Trophoblast cell (in vitro differentiated cells and primary cell): ENCODE measurements at regions not wholly inside any gene's neighbourhood (a gene's known extent, or its start where the extent isn't known, plus 50 kb on each side); places are given as distances from the start of the nearest gene placed in this dataset.
"Not testable (repeated sequence)": the region's sequence is repeated elsewhere in the genome, so short reads cannot be mapped to it uniquely, and the experiment has no call there.

ENCODE experiments used
- DNase-seq, 2 donors: peaks; one replicate each; pipeline ENCODE4 v3.0.0-alpha.2; 2016
- H2AFZ ChIP-seq: 2 replicates; pipeline ENCODE4 v1.6.1; 2013; ENCODE audit warnings: low read length, moderate library complexity, mild to moderate bottlenecking; ENCODE audit not compliant: insufficient read depth, poor library complexity
- H2AK5ac ChIP-seq: 2 replicates; pipeline ENCODE4 v1.6.1; 2013; ENCODE audit warnings: mild to moderate bottlenecking, low read length
- H2BK120ac ChIP-seq: 2 replicates; pipeline ENCODE4 v1.6.1; 2013; ENCODE audit warnings: low read length, mild to moderate bottlenecking, moderate library complexity; ENCODE audit not compliant: insufficient read depth, poor library complexity
- H2BK12ac ChIP-seq: 2 replicates; pipeline ENCODE4 v1.6.1; 2013; ENCODE audit warnings: mild to moderate bottlenecking, low read length, moderate library complexity
- H2BK5ac ChIP-seq: 2 replicates; pipeline ENCODE4 v1.6.1; 2013; ENCODE audit warnings: low read length, low read depth, moderate library complexity, mild to moderate bottlenecking; ENCODE audit not compliant: poor library complexity
- H3K14ac ChIP-seq: 2 replicates; pipeline ENCODE4 v1.6.1; 2013; ENCODE audit warnings: mild to moderate bottlenecking, low read length
- H3K18ac ChIP-seq: 2 replicates; pipeline ENCODE4 v1.6.1; 2013; ENCODE audit warnings: mild to moderate bottlenecking, low read length
- H3K23ac ChIP-seq: 2 replicates; pipeline ENCODE4 v1.6.1; 2013; ENCODE audit warnings: low read length
- H3K27ac ChIP-seq: 2 replicates; pipeline ENCODE4 v1.5.1; 2013; ENCODE audit warnings: low read depth, mild to moderate bottlenecking, inconsistent platforms, low read length, moderate library complexity
- H3K27me3 ChIP-seq: 2 replicates; pipeline ENCODE4 v1.6.1; 2013; ENCODE audit warnings: inconsistent platforms, mild to moderate bottlenecking, low read length, moderate library complexity; ENCODE audit not compliant: insufficient read depth
- H3K36me3 ChIP-seq, 2 experiments: 1 replicate in 1 of 2; 2 replicates in 1 of 2; pipeline ENCODE4 v1.6.1; 2013; ENCODE audit warnings: low read length in 2 of 2, mild to moderate bottlenecking in 2 of 2, moderate library complexity in 1 of 2; ENCODE audit not compliant: insufficient read depth in 2 of 2, control insufficient read depth in 1 of 2
- H3K4ac ChIP-seq: 2 replicates; pipeline ENCODE4 v1.6.1; 2013; ENCODE audit warnings: low read depth, mild to moderate bottlenecking, low read length, moderate library complexity
- H3K4me1 ChIP-seq, 2 experiments: 1 replicate in 1 of 2; 2 replicates in 1 of 2; pipeline ENCODE4 v1.6.1; 2013; ENCODE audit warnings: low read length in 2 of 2, mild to moderate bottlenecking in 2 of 2, moderate library complexity in 1 of 2; ENCODE audit not compliant: insufficient read depth in 2 of 2, control insufficient read depth in 1 of 2
- H3K4me2 ChIP-seq: 2 replicates; pipeline ENCODE4 v1.6.1; 2013; ENCODE audit warnings: inconsistent platforms, mild to moderate bottlenecking, low read length, moderate library complexity
- H3K4me3 ChIP-seq: 2 replicates; pipeline ENCODE4 v1.5.1; 2013; ENCODE audit warnings: mild to moderate bottlenecking, low read depth, low read length, inconsistent platforms
- H3K79me1 ChIP-seq: one replicate; pipeline ENCODE4 v1.6.1; 2013; ENCODE audit warnings: low read length
- H3K79me2 ChIP-seq: 2 replicates; pipeline ENCODE4 v1.6.1; 2013; ENCODE audit warnings: low read length, mild to moderate bottlenecking; ENCODE audit not compliant: control insufficient read depth, insufficient read depth, poor library complexity
- H3K9ac ChIP-seq: 2 replicates; pipeline ENCODE4 v1.6.1; 2013; ENCODE audit warnings: mild to moderate bottlenecking, low read length
- H3K9me3 ChIP-seq: 2 replicates; pipeline ENCODE4 v1.6.1; 2013; ENCODE audit warnings: low read depth, mild to moderate bottlenecking, control low read depth, inconsistent platforms, low read length; ENCODE audit not compliant: insufficient read depth
- H4K12ac ChIP-seq: 2 replicates; pipeline ENCODE4 v1.6.1; 2013; ENCODE audit warnings: low read depth, mild to moderate bottlenecking, low read length, moderate library complexity
- H4K8ac ChIP-seq: 2 replicates; pipeline ENCODE4 v1.6.1; 2013; ENCODE audit warnings: low read depth, mild to moderate bottlenecking, low read length, moderate library complexity
- H4K91ac ChIP-seq: one replicate; pipeline ENCODE4 v1.6.1; 2013; ENCODE audit warnings: low read depth, mild to moderate bottlenecking, low read length, moderate library complexity
- WGBS: extraction: QIAGEN DNeasy Blood & Tissue Kit; methylation state at CpG from one replicate; pipeline ENCODE4 v1.1.7; 2013; ENCODE audit warnings: missing lambda C conversion rate; ENCODE audit not compliant: insufficient read length, insufficient coverage; ENCODE audit errors: extremely low coverage; 5-methylcytosine and 5-hydroxymethylcytosine counted together

DNA sequence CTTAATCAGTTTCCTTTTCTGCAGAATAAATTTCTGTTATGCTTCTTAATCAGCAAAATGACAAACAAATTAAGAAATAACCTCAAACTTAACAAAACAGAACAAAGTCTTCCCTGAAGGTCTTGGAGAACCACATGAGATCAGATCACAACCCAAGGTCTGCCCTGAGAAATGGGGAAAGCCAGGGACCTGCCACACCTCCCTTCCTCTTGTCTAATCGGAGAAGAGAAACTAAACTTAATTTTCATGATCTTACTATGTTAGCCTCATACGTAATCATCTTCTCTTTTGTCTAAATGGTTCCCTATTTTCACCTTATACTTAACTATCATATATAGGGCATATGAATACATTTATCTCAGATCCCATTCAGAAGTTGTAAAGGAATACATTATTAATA lies 405.4 kb upstream of the SPATA31A3 start:
- not testable (repeated sequence) for H4K8ac ChIP-seq, H3K9ac ChIP-seq, H3K4me1 ChIP-seq, H3K4me2 ChIP-seq, H3K36me3 ChIP-seq, H2AFZ ChIP-seq, H3K4ac ChIP-seq, H3K27me3 ChIP-seq, H4K91ac ChIP-seq, H3K27ac ChIP-seq, DNase-seq, H2BK12ac ChIP-seq, H3K79me2 ChIP-seq, H3K23ac ChIP-seq, H4K12ac ChIP-seq, H3K18ac ChIP-seq, H2BK120ac ChIP-seq, H3K14ac ChIP-seq, H3K9me3 ChIP-seq, H3K79me1 ChIP-seq, H2BK5ac ChIP-seq, H2AK5ac ChIP-seq, H3K4me3 ChIP-seq
- no CpG with 5 or more reads among the region's 2 CpGs for WGBS

DNA sequence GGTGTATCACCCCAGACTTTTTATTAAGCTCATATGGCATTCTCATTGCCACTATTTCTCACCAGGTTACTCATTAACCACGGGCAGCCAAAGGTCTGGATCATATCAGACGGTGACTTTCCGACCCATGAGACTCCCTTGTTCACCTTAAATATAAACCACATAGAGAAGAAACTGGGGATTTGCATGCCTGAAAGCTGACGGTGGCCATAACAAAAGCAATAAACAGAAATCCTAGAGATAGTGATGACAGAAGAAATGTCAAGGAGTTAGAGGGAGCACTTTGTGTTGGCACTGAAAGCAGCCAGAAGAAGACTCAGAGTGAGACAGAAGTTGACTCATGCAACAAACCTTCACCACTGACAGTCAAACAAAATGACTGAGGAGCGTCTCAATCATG lies 402.4 kb upstream of the SPATA31A3 start:
- not testable (repeated sequence) for H3K23ac ChIP-seq, H2BK120ac ChIP-seq, H4K91ac ChIP-seq, H4K8ac ChIP-seq, H3K4me2 ChIP-seq, H4K12ac ChIP-seq, H3K4me1 ChIP-seq, H3K9ac ChIP-seq, H2AFZ ChIP-seq, H3K27ac ChIP-seq, H3K4me3 ChIP-seq, H3K4ac ChIP-seq, H3K79me1 ChIP-seq, H3K36me3 ChIP-seq, H3K79me2 ChIP-seq, H2AK5ac ChIP-seq, H2BK12ac ChIP-seq, H3K18ac ChIP-seq, H3K27me3 ChIP-seq, H3K14ac ChIP-seq, H3K9me3 ChIP-seq, H2BK5ac ChIP-seq, DNase-seq
- no CpG with 5 or more reads among the region's 5 CpGs for WGBS

DNA sequence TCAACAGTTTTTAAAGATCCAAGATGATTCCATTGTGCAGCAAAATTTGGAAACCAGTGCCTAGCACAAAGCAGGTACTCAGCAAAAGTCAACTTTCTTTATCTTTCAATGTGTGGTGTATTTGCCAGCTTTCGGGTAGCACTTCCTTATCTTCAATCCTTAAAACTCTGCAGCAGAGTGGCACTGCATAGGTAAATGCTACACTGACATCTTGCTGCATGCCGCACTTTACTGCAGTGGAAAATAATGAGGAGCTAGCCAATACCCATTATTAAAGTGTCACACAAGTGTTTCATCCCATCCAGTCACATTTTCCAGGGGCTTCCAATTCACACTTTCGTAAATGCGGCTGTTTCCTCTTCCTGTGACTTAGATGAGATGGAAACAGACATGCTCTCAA lies 401.7 kb upstream of the SPATA31A3 start:
- H2BK120ac ChIP-seq, H4K12ac ChIP-seq, H3K4ac ChIP-seq, H3K79me1 ChIP-seq, H3K18ac ChIP-seq, H3K27me3 ChIP-seq, H2BK12ac ChIP-seq, H4K91ac ChIP-seq, H4K8ac ChIP-seq, H3K4me2 ChIP-seq, DNase-seq, H2BK5ac ChIP-seq, H3K9ac ChIP-seq, H3K9me3 ChIP-seq, H3K36me3 ChIP-seq, H2AK5ac ChIP-seq, H3K4me1 ChIP-seq, H3K4me3 ChIP-seq, H3K14ac ChIP-seq, H3K27ac ChIP-seq, H3K23ac ChIP-seq, H3K79me2 ChIP-seq, H2AFZ ChIP-seq: not testable (repeated sequence)
- no CpG with 5 or more reads among the region's 4 CpGs for WGBS

DNA sequence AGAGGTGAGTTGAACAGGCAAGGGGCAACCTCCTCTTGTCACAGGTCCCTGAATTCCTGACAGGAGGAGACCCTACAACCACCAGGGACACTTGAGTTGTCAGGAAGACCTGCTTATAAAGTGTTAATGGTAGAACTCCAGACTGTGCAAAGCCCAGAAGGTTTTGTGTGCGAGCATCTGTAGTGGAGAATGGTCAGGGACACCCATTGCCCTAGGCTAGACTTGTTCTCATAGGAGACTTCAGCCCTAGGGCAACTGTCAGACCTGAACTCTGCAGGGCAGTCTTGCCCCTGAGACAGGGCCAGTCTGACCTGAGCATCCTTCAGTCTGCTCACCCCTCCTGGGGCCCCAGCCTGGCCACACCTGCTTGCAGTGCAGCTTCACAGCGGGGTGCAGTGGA lies 377.3 kb upstream of the SPATA31A3 start:
- not testable (repeated sequence) for H2AFZ ChIP-seq, H3K36me3 ChIP-seq, H3K79me2 ChIP-seq, H2BK120ac ChIP-seq, H3K27me3 ChIP-seq, H4K8ac ChIP-seq, H2BK5ac ChIP-seq, H3K4me3 ChIP-seq, H3K9ac ChIP-seq, H3K4ac ChIP-seq, H3K27ac ChIP-seq, DNase-seq, H2BK12ac ChIP-seq, H3K4me1 ChIP-seq, H3K4me2 ChIP-seq, H3K79me1 ChIP-seq, H3K14ac ChIP-seq, H3K18ac ChIP-seq, H2AK5ac ChIP-seq, H3K23ac ChIP-seq, H4K91ac ChIP-seq, H3K9me3 ChIP-seq, H4K12ac ChIP-seq
- WGBS: no CpG with 5 or more reads among the region's 2 CpGs
